GM12875 (cell line): ENCODE measurements at regions not wholly inside any gene's neighbourhood (a gene's known extent, or its start where the extent isn't known, plus 50 kb on each side); places are given as distances from the start of the nearest gene placed in this dataset.
"Not testable (repeated sequence)": the region's sequence is repeated elsewhere in the genome, so short reads cannot be mapped to it uniquely, and the experiment has no call there.

Experiments
- H3K4me3 ChIP-seq: one replicate; pipeline ENCODE4 v1.5.1; 2011; ENCODE audit warnings: low read depth, low read length, control low read depth
- CTCF ChIP-seq: IDR thresholded peaks from 2 replicates; pipeline ENCODE4 v1.5.1; 2011; ENCODE audit warnings: low read depth, mild to moderate bottlenecking, control low read depth, inconsistent platforms, low read length, moderate library complexity, borderline replicate concordance; ENCODE audit not compliant: insufficient read depth

DNA sequence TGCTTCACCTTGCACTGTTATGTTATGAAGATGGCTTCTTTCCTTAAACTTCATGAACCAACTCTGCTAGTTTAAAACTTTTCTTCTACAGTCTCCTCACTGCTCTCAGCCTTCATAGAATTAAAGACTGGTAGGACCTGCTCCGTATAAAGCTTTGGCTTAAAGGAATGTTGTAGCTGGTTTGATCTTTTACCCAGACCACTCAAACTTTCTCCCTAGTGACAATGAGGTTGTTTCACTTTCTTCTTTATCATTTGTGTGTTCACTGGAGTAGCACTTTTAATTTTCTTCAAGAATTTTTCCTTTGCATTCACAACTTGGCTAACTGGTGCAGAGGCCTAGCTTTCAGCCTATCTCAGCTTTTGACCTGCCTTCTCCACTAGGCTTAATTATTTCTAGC lies 316.4 kb upstream of the RNF32 start:
- no peak for TF ChIP-seq CTCF
- H3K4me3 ChIP-seq: no peak overlapping the region

DNA sequence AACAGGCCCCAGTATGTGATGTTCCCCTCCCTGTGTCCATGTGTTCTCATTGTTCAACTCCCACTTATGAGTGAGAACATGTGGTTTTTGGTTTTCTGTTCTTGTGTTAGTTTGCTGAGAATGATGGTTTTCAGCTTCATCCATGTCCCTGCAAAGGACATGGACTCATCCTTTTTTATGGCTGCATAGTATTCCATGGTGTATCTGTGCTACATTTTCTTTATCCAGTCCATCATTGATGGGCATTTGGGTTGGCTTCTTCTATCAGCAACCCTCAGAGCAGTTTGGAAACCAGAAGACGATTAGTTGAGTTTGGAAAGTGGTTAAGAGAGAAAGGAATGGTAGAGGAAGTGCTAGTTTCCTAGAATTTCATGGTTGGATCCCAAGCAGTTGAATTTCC lies 319.1 kb upstream of the RNF32 start:
- H3K4me3 ChIP-seq: not testable (repeated sequence)

DNA sequence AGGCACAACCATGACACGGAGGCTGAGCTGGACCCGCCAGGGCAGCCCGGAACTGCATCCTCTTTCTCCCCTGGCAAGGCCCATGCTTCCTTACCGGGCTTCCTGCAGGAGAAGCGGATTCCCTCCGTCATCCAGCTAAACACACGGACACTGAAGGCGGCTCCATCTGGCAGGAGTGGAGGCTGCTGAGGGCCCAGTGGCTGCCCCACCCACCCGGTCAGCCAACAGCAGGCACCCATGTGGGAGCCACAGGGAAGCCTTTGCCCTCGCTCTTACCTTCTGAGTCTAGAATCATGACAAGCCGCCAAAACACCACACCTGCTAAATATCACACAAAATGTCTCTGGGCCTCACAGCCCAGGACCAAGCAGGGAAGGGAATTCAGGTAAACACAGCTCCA lies 321.6 kb upstream of the RNF32 start:
- no peak overlapping the region for H3K4me3 ChIP-seq
- TF ChIP-seq CTCF: no peak

DNA sequence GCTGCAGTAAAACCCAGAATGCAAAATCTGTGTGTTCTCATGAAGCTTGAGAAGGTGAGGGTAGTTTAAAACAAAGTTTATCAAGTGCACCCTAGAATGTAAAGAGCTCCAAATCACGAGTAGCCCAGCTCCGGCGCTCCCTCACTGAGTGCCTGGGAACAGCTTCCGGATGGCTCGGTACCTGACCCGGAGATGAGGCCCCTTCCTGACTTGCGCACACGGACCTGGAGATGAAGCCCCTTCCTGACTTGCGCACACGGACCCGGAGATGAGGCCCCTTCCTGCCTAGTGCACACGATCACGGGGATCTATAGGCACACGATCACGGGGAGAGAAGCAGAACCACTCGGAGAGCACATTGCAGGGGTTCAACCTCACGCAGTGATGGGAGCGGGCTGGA lies 322.1 kb upstream of the RNF32 start:
- no peak for TF ChIP-seq CTCF
- no peak overlapping the region for H3K4me3 ChIP-seq

GRCh38 chr7:156309016-156309620 lies 331.5 kb upstream of the RNF32 start:
- TF ChIP-seq CTCF: no peak
- H3K4me3 ChIP-seq: no peak overlapping the region

GRCh38 chr7:156307193-156307592 lies 333.4 kb upstream of the RNF32 start:
- no peak for TF ChIP-seq CTCF
- no peak overlapping the region for H3K4me3 ChIP-seq

DNA sequence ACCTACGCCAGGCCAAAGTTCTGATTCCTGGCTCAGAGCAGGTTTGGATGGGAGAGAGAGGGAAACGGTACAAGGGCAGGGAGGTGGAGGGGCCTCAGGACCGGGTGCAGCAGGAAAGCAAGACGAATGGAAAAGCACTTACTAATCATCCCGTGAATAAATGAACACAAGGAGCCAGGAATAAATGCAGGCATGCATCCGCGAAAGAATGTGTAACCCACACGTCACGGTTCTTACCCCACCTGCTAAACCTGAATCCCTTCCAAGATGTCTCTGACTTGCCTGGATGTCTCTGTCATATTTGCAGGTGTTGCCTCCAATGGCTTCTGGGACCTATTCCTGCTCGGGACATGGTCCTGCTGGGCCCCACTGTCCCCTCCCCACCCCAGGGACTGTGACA lies 335.2 kb upstream of the RNF32 start:
- no peak for TF ChIP-seq CTCF
- no peak overlapping the region for H3K4me3 ChIP-seq

DNA sequence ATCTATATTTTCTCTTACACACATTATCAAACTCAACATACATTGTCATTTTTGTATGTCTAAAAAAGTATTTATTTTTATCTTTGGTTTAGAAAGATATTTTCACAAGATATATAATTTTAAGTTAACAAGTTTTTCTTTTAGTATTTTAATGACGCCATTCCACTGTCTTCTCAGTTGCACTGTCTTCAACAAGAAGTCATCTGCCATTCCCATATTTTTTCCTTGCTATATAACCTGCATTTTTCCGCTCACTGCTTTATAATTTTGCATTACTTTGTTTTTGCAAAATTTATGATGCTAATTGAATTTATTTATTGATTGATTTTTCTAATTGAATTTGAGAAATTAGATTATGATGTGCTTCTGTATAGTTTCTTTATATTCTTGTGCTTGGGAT lies 357.8 kb upstream of the RNF32 start:
- no peak for TF ChIP-seq CTCF
- H3K4me3 ChIP-seq: no peak overlapping the region
